K562 (cell line): ENCODE measurements at regions not wholly inside any gene's neighbourhood (a gene's known extent, or its start where the extent isn't known, plus 50 kb on each side); places are given as distances from the start of the nearest gene placed in this dataset.

Experiments
- FOS ChIP-seq: IDR thresholded peaks from 3 replicates; pipeline ENCODE4 v1.6.1; 2011; ENCODE audit not compliant: insufficient read length; ENCODE audit errors: extremely low read depth
- ZNF12 ChIP-seq: sonication (generic); formaldehyde crosslinking; IDR thresholded peaks from 2 replicates; pipeline ENCODE4 v1.4.0; 2020; ENCODE audit warnings: mild to moderate bottlenecking, missing genetic modification reagents
- TF ChIP-seq, protein P1 (sequence below): fragments of 250-450 bp; sonication (Bioruptor Pico); IDR thresholded peaks from 2 replicates; pipeline ENCODE4 v1.4.0; 2020
- TF ChIP-seq, protein P2 (sequence below): sonication (generic); formaldehyde crosslinking; IDR thresholded peaks from 2 replicates; pipeline ENCODE4 v1.8.1; 2023; ENCODE audit warnings: mild to moderate bottlenecking, missing genetic modification reagents, moderate library complexity
- TF ChIP-seq, protein P3 (sequence below): fragments of 450-650 bp; formaldehyde crosslinking; IDR thresholded peaks from 2 replicates; pipeline ENCODE4 v1.4.0; 2022; ENCODE audit warnings: missing genetic modification characterization

DNA sequence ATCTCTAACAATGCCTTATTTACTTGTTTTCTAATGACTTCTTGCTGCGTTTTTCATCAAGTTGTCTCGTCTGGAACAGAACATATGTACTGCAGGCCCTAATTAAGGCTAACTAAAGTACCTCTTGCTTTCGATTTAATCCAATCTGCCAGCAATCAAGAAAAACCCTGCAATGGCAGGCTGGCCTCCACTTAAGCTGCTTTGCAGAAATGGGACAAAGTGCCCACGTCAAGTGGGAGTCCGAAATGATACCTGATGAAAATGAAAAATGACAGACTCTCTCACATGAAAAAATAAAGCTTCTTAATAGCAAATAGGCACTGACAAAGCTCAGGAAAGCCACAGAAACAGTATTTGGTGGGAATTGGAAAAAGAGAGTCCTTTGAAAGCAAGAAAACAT is 1454.7 kb downstream of the FAM181B start (continued):
- TF ChIP-seq, protein P1, sequence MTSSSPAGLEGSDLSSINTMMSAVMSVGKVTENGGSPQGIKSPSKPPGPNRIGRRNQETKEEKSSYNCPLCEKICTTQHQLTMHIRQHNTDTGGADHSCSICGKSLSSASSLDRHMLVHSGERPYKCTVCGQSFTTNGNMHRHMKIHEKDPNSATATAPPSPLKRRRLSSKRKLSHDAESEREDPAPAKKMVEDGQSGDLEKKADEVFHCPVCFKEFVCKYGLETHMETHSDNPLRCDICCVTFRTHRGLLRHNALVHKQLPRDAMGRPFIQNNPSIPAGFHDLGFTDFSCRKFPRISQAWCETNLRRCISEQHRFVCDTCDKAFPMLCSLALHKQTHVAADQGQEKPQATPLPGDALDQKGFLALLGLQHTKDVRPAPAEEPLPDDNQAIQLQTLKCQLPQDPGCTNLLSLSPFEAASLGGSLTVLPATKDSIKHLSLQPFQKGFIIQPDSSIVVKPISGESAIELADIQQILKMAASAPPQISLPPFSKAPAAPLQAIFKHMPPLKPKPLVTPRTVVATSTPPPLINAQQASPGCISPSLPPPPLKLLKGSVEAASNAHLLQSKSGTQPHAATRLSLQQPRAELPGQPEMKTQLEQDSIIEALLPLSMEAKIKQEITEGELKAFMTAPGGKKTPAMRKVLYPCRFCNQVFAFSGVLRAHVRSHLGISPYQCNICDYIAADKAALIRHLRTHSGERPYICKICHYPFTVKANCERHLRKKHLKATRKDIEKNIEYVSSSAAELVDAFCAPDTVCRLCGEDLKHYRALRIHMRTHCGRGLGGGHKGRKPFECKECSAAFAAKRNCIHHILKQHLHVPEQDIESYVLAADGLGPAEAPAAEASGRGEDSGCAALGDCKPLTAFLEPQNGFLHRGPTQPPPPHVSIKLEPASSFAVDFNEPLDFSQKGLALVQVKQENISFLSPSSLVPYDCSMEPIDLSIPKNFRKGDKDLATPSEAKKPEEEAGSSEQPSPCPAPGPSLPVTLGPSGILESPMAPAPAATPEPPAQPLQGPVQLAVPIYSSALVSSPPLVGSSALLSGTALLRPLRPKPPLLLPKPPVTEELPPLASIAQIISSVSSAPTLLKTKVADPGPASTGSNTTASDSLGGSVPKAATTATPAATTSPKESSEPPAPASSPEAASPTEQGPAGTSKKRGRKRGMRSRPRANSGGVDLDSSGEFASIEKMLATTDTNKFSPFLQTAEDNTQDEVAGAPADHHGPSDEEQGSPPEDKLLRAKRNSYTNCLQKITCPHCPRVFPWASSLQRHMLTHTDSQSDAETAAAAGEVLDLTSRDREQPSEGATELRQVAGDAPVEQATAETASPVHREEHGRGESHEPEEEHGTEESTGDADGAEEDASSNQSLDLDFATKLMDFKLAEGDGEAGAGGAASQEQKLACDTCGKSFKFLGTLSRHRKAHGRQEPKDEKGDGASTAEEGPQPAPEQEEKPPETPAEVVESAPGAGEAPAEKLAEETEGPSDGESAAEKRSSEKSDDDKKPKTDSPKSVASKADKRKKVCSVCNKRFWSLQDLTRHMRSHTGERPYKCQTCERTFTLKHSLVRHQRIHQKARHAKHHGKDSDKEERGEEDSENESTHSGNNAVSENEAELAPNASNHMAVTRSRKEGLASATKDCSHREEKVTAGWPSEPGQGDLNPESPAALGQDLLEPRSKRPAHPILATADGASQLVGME = no peak
- TF ChIP-seq, protein P2, sequence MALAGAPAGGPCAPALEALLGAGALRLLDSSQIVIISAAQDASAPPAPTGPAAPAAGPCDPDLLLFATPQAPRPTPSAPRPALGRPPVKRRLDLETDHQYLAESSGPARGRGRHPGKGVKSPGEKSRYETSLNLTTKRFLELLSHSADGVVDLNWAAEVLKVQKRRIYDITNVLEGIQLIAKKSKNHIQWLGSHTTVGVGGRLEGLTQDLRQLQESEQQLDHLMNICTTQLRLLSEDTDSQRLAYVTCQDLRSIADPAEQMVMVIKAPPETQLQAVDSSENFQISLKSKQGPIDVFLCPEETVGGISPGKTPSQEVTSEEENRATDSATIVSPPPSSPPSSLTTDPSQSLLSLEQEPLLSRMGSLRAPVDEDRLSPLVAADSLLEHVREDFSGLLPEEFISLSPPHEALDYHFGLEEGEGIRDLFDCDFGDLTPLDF = no peak
- TF ChIP-seq, protein P3, sequence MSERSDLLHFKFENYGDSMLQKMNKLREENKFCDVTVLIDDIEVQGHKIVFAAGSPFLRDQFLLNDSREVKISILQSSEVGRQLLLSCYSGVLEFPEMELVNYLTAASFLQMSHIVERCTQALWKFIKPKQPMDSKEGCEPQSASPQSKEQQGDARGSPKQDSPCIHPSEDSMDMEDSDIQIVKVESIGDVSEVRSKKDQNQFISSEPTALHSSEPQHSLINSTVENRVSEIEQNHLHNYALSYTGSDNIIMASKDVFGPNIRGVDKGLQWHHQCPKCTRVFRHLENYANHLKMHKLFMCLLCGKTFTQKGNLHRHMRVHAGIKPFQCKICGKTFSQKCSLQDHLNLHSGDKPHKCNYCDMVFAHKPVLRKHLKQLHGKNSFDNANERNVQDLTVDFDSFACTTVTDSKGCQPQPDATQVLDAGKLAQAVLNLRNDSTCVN (CRISPR knock-in tag) = no peak
- TF ChIP-seq ZNF12 = no peak
- TF ChIP-seq FOS = no peak
